NOMO-1 treated with dmso at 0.1 percent for 144 hours (cell line): ENCODE measurements at regions not wholly inside any gene's neighbourhood (a gene's known extent, or its start where the extent isn't known, plus 50 kb on each side); places are given as distances from the start of the nearest gene placed in this dataset.

ENCODE experiments used
- DNase-seq: peaks from one replicate; lab custom pipeline; 2025; ENCODE audit not compliant: unreplicated experiment; lab: John Stamatoyannopoulos, UW

GRCh38 chr6:148226284-148226683 is 116.4 kb upstream of the SASH1 start:
- no peak for DNase-seq

GRCh38 chr6:148231572-148231971 is 111.1 kb upstream of the SASH1 start:
- no peak for DNase-seq

- no peak for DNase-seq
These were observed 107.2 kb upstream of the SASH1 start for GRCh38 chr6:148235446-148235845.

- DNase-seq = no peak
These were observed 103.9 kb upstream of the SASH1 start for GRCh38 chr6:148238713-148239112.

GRCh38 chr6:148239215-148239614 is 103.4 kb upstream of the SASH1 start:
- no peak for DNase-seq

- no peak for DNase-seq
These were observed 102.7 kb upstream of the SASH1 start for GRCh38 chr6:148239801-148240460.

- no peak for DNase-seq
These were observed 102.2 kb upstream of the SASH1 start for GRCh38 chr6:148240461-148240840.

GRCh38 chr6:148240861-148241477 is 101.7 kb upstream of the SASH1 start:
- DNase-seq = no peak

- no peak for DNase-seq
These were observed 100.5 kb upstream of the SASH1 start for GRCh38 chr6:148242180-148242579.

GRCh38 chr6:148244217-148244935 is 98.3 kb upstream of the SASH1 start:
- DNase-seq = no peak

GRCh38 chr6:148247386-148248063 is 95.1 kb upstream of the SASH1 start:
- DNase-seq = no peak

GRCh38 chr6:148249160-148249559 is 93.5 kb upstream of the SASH1 start:
- DNase-seq = no peak

- no peak for DNase-seq
These were observed 92.8 kb upstream of the SASH1 start for GRCh38 chr6:148249679-148250375.

GRCh38 chr6:148250975-148251685 is 91.5 kb upstream of the SASH1 start:
- DNase-seq = peak; percentile 47

- DNase-seq = no peak
These were observed 90.7 kb upstream of the SASH1 start for GRCh38 chr6:148251891-148252290.

GRCh38 chr6:148257810-148258209 is 84.8 kb upstream of the SASH1 start:
- DNase-seq = no peak

- DNase-seq = no peak
These were observed 83.8 kb upstream of the SASH1 start for GRCh38 chr6:148258868-148259267.

GRCh38 chr6:148261470-148261869 is 81.2 kb upstream of the SASH1 start:
- no peak for DNase-seq

GRCh38 chr6:148263010-148263409 is 79.6 kb upstream of the SASH1 start:
- no peak for DNase-seq

GRCh38 chr6:148263961-148264360 is 78.7 kb upstream of the SASH1 start:
- no peak for DNase-seq

- no peak for DNase-seq
These were observed 77.6 kb upstream of the SASH1 start for GRCh38 chr6:148265054-148265453.
